Stimulated activated CD8-positive, alpha-beta memory T cell treated with anti-CD3 and anti-CD28 coated beads, Interleukin-12 subunit alpha, Interleukin-12 subunit beta, amount 100 ng/mL, for 24 hours (primary cell): ENCODE measurements at regions not wholly inside any gene's neighbourhood (a gene's known extent, or its start where the extent isn't known, plus 50 kb on each side); places are given as distances from the start of the nearest gene placed in this dataset.

Experiments
- DNase-seq: peaks from one replicate; pipeline ENCODE4 v3.0.0-alpha.2; 2020; ENCODE audit errors: extremely low read depth

GRCh38 chr1:56417646-56418045 lies 161.7 kb downstream of the PLPP3 start:
- DNase-seq = no peak

- no peak for DNase-seq
These were observed 162.9 kb downstream of the PLPP3 start for GRCh38 chr1:56416495-56416894.

GRCh38 chr1:56415720-56416119 lies 163.6 kb downstream of the PLPP3 start:
- no peak for DNase-seq

- no peak for DNase-seq
These were observed 164.1 kb downstream of the PLPP3 start for GRCh38 chr1:56415258-56415657.

- no peak for DNase-seq
These were observed 164.6 kb downstream of the PLPP3 start for GRCh38 chr1:56414728-56415224.

- no peak for DNase-seq
These were observed 165.6 kb downstream of the PLPP3 start for GRCh38 chr1:56413671-56414199.

GRCh38 chr1:56411484-56412180 lies 167.7 kb downstream of the PLPP3 start:
- no peak for DNase-seq

- DNase-seq = no peak
These were observed 168.3 kb downstream of the PLPP3 start for GRCh38 chr1:56411021-56411420.

- DNase-seq = no peak
These were observed 169.0 kb downstream of the PLPP3 start for GRCh38 chr1:56410405-56410804.

GRCh38 chr1:56409112-56409691 lies 170.2 kb downstream of the PLPP3 start:
- no peak for DNase-seq

- DNase-seq = no peak
These were observed 172.5 kb downstream of the PLPP3 start for GRCh38 chr1:56406821-56407220.

- DNase-seq = no peak
These were observed 174.8 kb downstream of the PLPP3 start for GRCh38 chr1:56404561-56405030.

- no peak for DNase-seq
These were observed 175.3 kb downstream of the PLPP3 start for GRCh38 chr1:56404066-56404465.

GRCh38 chr1:56403321-56403720 lies 176.0 kb downstream of the PLPP3 start:
- no peak for DNase-seq

GRCh38 chr1:56401191-56401590 lies 178.2 kb downstream of the PLPP3 start:
- no peak for DNase-seq

- no peak for DNase-seq
These were observed 178.8 kb downstream of the PLPP3 start for GRCh38 chr1:56400526-56400925.

- no peak for DNase-seq
These were observed 179.6 kb downstream of the PLPP3 start for GRCh38 chr1:56399795-56400194.

- DNase-seq = no peak
These were observed 180.0 kb downstream of the PLPP3 start for GRCh38 chr1:56399326-56399725.

- DNase-seq = no peak
These were observed 181.5 kb downstream of the PLPP3 start for GRCh38 chr1:56397811-56398231.

- no peak for DNase-seq
These were observed 182.0 kb downstream of the PLPP3 start for GRCh38 chr1:56397409-56397808.

- no peak for DNase-seq
These were observed 182.8 kb downstream of the PLPP3 start for GRCh38 chr1:56396581-56396980.

- no peak for DNase-seq
These were observed 183.6 kb downstream of the PLPP3 start for GRCh38 chr1:56395776-56396175.

- no peak for DNase-seq
These were observed 185.1 kb downstream of the PLPP3 start for GRCh38 chr1:56394298-56394697.
